ENCODE measurements at regions not wholly inside any gene's neighbourhood (a gene's known extent, or its start where the extent isn't known, plus 50 kb on each side); places are given as distances from the start of the nearest gene placed in this dataset.

DNA sequence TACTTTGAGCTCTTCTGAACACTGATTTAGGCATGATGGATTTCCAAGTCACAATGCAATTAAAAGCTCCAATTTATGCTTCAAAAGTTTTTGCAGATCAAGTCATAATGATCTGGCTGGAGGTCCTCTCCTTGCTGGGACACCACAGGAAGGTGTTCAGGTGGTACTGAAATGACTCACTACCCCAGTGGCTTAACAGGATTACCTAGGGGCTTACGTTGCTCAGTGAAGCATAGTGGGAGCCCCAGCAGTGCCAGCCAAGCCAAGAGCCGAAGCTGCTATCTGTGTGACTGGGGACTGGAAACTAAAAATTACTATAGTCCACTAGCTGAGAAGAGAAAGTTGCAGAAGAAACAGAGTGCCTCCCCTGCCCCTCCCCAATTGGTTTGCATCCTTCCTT, 110.1 kb upstream of the LPP start:
- TF ChIP-seq SP1 (IDR thresholded peaks at IDR 0.05) (no peak), FOXM1 (IDR thresholded peaks at IDR 0.05; ENCODE audit: borderline replicate concordance) (no peak), CTBP1 (IDR thresholded peaks at IDR 0.05; ENCODE audit: borderline replicate concordance) (no peak), FOXA1 (IDR thresholded peaks at IDR 0.05) (no peak), ELF4 (IDR thresholded peaks at IDR 0.05) (no peak), HDGF (IDR thresholded peaks at IDR 0.05; ENCODE audit: borderline replicate concordance) (no peak), L3MBTL2 (conservative IDR thresholded peaks at IDR 0.05) (no peak), ZNF384 (IDR thresholded peaks at IDR 0.05) (no peak), LEF1 (IDR thresholded peaks at IDR 0.05; ENCODE audit: borderline replicate concordance) (no peak), FOXK2 (IDR thresholded peaks at IDR 0.05) (no peak), SUZ12 (IDR thresholded peaks at IDR 0.05) (no peak), BHLHE40 (IDR thresholded peaks at IDR 0.05; ENCODE audit: borderline replicate concordance) (no peak)
- TF ChIP-seq, protein P1, sequence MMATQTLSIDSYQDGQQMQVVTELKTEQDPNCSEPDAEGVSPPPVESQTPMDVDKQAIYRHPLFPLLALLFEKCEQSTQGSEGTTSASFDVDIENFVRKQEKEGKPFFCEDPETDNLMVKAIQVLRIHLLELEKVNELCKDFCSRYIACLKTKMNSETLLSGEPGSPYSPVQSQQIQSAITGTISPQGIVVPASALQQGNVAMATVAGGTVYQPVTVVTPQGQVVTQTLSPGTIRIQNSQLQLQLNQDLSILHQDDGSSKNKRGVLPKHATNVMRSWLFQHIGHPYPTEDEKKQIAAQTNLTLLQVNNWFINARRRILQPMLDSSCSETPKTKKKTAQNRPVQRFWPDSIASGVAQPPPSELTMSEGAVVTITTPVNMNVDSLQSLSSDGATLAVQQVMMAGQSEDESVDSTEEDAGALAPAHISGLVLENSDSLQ (IDR thresholded peaks at IDR 0.05) = no peak

Data from HEK293T (cell line).